ENCODE measurements at regions not wholly inside any gene's neighbourhood (a gene's known extent, or its start where the extent isn't known, plus 50 kb on each side); places are given as distances from the start of the nearest gene placed in this dataset.

- TF ChIP-seq TAF7 (optimal IDR thresholded peaks at IDR 0.05; ENCODE audit: borderline replicate concordance, low read depth, low read length) (no peak), KDM4A (IDR thresholded peaks at IDR 0.05; ENCODE audit: low read depth, low read length, severe bottlenecking) (no peak)
These were observed 98.9 kb upstream of the ARL4C start (continued) for GRCh38 chr2:234595829-234596228.
